Vagina (tissue), 2 donors: ENCODE measurements at regions not wholly inside any gene's neighbourhood (a gene's known extent, or its start where the extent isn't known, plus 50 kb on each side); places are given as distances from the start of the nearest gene placed in this dataset.

Source experiments
- POLR2A ChIP-seq, 2 donors: fragments of 450-650 bp; IDR thresholded peaks; one replicate each; pipeline ENCODE4 v1.6.1; 2017; ENCODE audit warnings: antibody characterized with exemption in 2 of 2, mild to moderate bottlenecking in 2 of 2, moderate library complexity in 2 of 2
- TF ChIP-seq, protein P1 (sequence below), 3 experiments: fragments of 450-650 bp in 2 of 3; fragments of 200-600 bp in 1 of 3; sonication (generic) in 1 of 3; IDR thresholded peaks; one replicate each; pipeline ENCODE4 v1.5.1; 2017 to 2019; ENCODE audit warnings: antibody characterized with exemption in 3 of 3, mild to moderate bottlenecking in 2 of 3, moderate library complexity in 2 of 3

DNA sequence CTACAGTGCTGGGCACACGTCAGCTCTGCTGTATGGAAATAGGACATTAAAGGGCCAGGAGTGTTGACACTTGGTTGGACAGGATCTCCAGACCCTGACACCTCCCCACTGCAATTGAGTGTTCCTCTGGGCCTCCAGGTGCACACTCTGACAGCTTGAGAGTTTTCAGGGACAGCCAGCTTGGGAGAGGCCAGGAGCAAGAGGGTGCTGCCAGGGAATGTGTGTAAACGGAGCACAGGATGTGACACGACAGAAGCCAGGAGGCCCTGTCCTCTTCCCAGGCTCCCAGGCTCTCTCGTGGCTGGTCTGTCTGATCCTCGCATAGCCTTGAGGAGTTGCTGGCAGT lies 318.1 kb upstream of the HS6ST1 start:
- TF ChIP-seq POLR2A (IDR thresholded peaks at IDR 0.05), result no peak
- TF ChIP-seq, protein P1, sequence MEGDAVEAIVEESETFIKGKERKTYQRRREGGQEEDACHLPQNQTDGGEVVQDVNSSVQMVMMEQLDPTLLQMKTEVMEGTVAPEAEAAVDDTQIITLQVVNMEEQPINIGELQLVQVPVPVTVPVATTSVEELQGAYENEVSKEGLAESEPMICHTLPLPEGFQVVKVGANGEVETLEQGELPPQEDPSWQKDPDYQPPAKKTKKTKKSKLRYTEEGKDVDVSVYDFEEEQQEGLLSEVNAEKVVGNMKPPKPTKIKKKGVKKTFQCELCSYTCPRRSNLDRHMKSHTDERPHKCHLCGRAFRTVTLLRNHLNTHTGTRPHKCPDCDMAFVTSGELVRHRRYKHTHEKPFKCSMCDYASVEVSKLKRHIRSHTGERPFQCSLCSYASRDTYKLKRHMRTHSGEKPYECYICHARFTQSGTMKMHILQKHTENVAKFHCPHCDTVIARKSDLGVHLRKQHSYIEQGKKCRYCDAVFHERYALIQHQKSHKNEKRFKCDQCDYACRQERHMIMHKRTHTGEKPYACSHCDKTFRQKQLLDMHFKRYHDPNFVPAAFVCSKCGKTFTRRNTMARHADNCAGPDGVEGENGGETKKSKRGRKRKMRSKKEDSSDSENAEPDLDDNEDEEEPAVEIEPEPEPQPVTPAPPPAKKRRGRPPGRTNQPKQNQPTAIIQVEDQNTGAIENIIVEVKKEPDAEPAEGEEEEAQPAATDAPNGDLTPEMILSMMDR (IDR thresholded peaks at IDR 0.05), result no peak
